H9 (cell line): ENCODE measurements at regions not wholly inside any gene's neighbourhood (a gene's known extent, or its start where the extent isn't known, plus 50 kb on each side); places are given as distances from the start of the nearest gene placed in this dataset.

Experiments
- DNase-seq: peaks from one replicate; pipeline ENCODE4 v3.0.0-alpha.2; 2017
- H2AFZ ChIP-seq: one replicate; pipeline ENCODE4 v1.6.1; 2013; ENCODE audit warnings: mild to moderate bottlenecking, low read length, control low read depth, moderate library complexity
- H2AK5ac ChIP-seq: 2 replicates; pipeline ENCODE4 v1.6.1; 2013; ENCODE audit warnings: low read length, control low read depth, mixed read lengths; ENCODE audit not compliant: insufficient read length
- H2BK120ac ChIP-seq: one replicate; pipeline ENCODE4 v1.6.1; 2013; ENCODE audit warnings: low read depth, mild to moderate bottlenecking, low read length, control low read depth, inconsistent platforms; ENCODE audit not compliant: poor library complexity, severe bottlenecking
- H2BK12ac ChIP-seq: 2 replicates; pipeline ENCODE4 v1.6.1; 2013; ENCODE audit warnings: low read length, control low read depth, mixed read lengths, low read depth; ENCODE audit not compliant: insufficient read length
- H2BK15ac ChIP-seq: 2 replicates; pipeline ENCODE4 v1.6.1; 2013; ENCODE audit warnings: low read depth, low read length, control low read depth
- H2BK20ac ChIP-seq: one replicate; pipeline ENCODE4 v1.6.1; 2013; ENCODE audit warnings: low read depth, mild to moderate bottlenecking, low read length, control low read depth, inconsistent platforms; ENCODE audit not compliant: poor library complexity, severe bottlenecking
- H2BK5ac ChIP-seq: 2 replicates; pipeline ENCODE4 v1.6.1; 2013; ENCODE audit warnings: low read length, control low read depth, mixed read lengths; ENCODE audit not compliant: insufficient read length
- H3K14ac ChIP-seq: 2 replicates; pipeline ENCODE4 v1.6.1; 2013; ENCODE audit warnings: low read length, control low read depth; ENCODE audit not compliant: insufficient read depth
- H3K18ac ChIP-seq: 2 replicates; pipeline ENCODE4 v1.6.1; 2013; ENCODE audit warnings: low read depth, mild to moderate bottlenecking, mixed read lengths, low read length, control low read depth; ENCODE audit not compliant: insufficient read length
- H3K23ac ChIP-seq: 2 replicates; pipeline ENCODE4 v1.6.1; 2013; ENCODE audit warnings: low read length, control low read depth, mixed read lengths, low read depth; ENCODE audit not compliant: insufficient read length
- H3K23me2 ChIP-seq: 2 replicates; pipeline ENCODE4 v1.6.1; 2013; ENCODE audit warnings: low read depth, mild to moderate bottlenecking, mixed read lengths, low read length, control low read depth; ENCODE audit not compliant: insufficient read length, poor library complexity, severe bottlenecking
- H3K27ac ChIP-seq: 2 replicates; pipeline ENCODE4 v1.5.1; 2013; ENCODE audit warnings: low read length, control low read depth, mixed read lengths, low read depth; ENCODE audit not compliant: insufficient read length
- H3K27me3 ChIP-seq: 2 replicates; pipeline ENCODE4 v1.6.1; 2013; ENCODE audit warnings: low read length, control low read depth, inconsistent platforms; ENCODE audit not compliant: insufficient read depth
- H3K4ac ChIP-seq: 2 replicates; pipeline ENCODE4 v1.6.1; 2013; ENCODE audit warnings: low read depth, mild to moderate bottlenecking, control low read depth, inconsistent platforms, low read length, moderate library complexity
- H3K4me1 ChIP-seq: 2 replicates; pipeline ENCODE4 v1.6.1; 2013; ENCODE audit warnings: low read length, control low read depth, inconsistent platforms; ENCODE audit not compliant: insufficient read depth
- H3K4me2 ChIP-seq: 2 replicates; pipeline ENCODE4 v1.6.1; 2013; ENCODE audit warnings: low read length, control low read depth, mixed read lengths; ENCODE audit not compliant: insufficient read length, insufficient read depth
- H3K56ac ChIP-seq: 2 replicates; pipeline ENCODE4 v1.6.1; 2013; ENCODE audit warnings: low read depth, mild to moderate bottlenecking, mixed read lengths, low read length, control low read depth; ENCODE audit not compliant: insufficient read length
- H3K79me1 ChIP-seq: 2 replicates; pipeline ENCODE4 v1.6.1; 2013; ENCODE audit warnings: low read depth, mild to moderate bottlenecking, moderate library complexity, low read length, control low read depth, inconsistent platforms; ENCODE audit not compliant: insufficient read depth, poor library complexity, severe bottlenecking
- H3K79me2 ChIP-seq: 2 replicates; pipeline ENCODE4 v1.6.1; 2013; ENCODE audit warnings: low read length, control low read depth, inconsistent platforms; ENCODE audit not compliant: insufficient read depth
- H3K9ac ChIP-seq: 2 replicates; pipeline ENCODE4 v1.6.1; 2013; ENCODE audit warnings: low read length, control low read depth, mixed read lengths; ENCODE audit not compliant: insufficient read length; ENCODE audit errors: extremely low read depth
- H3K9me3 ChIP-seq: one replicate; pipeline ENCODE4 v1.6.1; 2013; ENCODE audit warnings: low read depth, low read length, inconsistent platforms; ENCODE audit not compliant: control insufficient read depth
- H3T11ph ChIP-seq: one replicate; pipeline ENCODE4 v1.6.1; 2013; ENCODE audit warnings: mild to moderate bottlenecking, low read length, control low read depth, inconsistent platforms
- H4K20me1 ChIP-seq: one replicate; pipeline ENCODE4 v1.6.1; 2013; ENCODE audit not compliant: control insufficient read depth, insufficient read length, insufficient read depth
- H4K5ac ChIP-seq: 2 replicates; pipeline ENCODE4 v1.6.1; 2013; ENCODE audit warnings: low read depth, mild to moderate bottlenecking, mixed read lengths, low read length, control low read depth; ENCODE audit not compliant: insufficient read length
- H4K8ac ChIP-seq: replicated peaks from 2 replicates; pipeline ENCODE4 v1.6.1; 2013; ENCODE audit warnings: low read length, control low read depth, mixed read lengths, low read depth; ENCODE audit not compliant: insufficient read length
- H4K91ac ChIP-seq: 2 replicates; pipeline ENCODE4 v1.6.1; 2013; ENCODE audit warnings: low read depth, mild to moderate bottlenecking, moderate library complexity, mixed read lengths, low read length, control low read depth; ENCODE audit not compliant: insufficient read length
- H3K27ac Mint-ChIP-seq, 3 experiments: 2 replicates in 2 of 3; 3 replicates in 1 of 3; pipeline ENCODE4 v1.8.0; 2020 to 2021; ENCODE audit warnings: mixed read lengths in 3 of 3, mild to moderate bottlenecking in 1 of 3, moderate library complexity in 1 of 3
- H3K27me3 Mint-ChIP-seq: 2 replicates; pipeline ENCODE4 v1.8.0; 2021; ENCODE audit warnings: low read depth, mild to moderate bottlenecking, moderate library complexity, mixed read lengths
- H3K36me3 Mint-ChIP-seq, 3 experiments: 2 replicates in 2 of 3; 3 replicates in 1 of 3; pipeline ENCODE4 v1.8.0; 2020 to 2021; ENCODE audit warnings: low read depth in 3 of 3, mixed read lengths in 3 of 3; ENCODE audit not compliant: insufficient read depth in 1 of 3
- H3K4me1 Mint-ChIP-seq, 2 experiments: 2 replicates each; pipeline ENCODE4 v1.8.0; 2020; ENCODE audit warnings: mixed read lengths in 2 of 2
- H3K4me3 Mint-ChIP-seq, 2 experiments: 2 replicates in 1 of 2; 3 replicates in 1 of 2; pipeline ENCODE4 v1.8.0; 2020 to 2021; ENCODE audit warnings: mild to moderate bottlenecking in 2 of 2, mixed read lengths in 2 of 2, moderate library complexity in 1 of 2
- H3K9me3 Mint-ChIP-seq, 2 experiments: 2 replicates in 1 of 2; 3 replicates in 1 of 2; pipeline ENCODE4 v1.8.0; 2020; ENCODE audit warnings: mild to moderate bottlenecking in 2 of 2, mixed read lengths in 2 of 2, moderate library complexity in 1 of 2
- WGBS: extraction: QIAGEN DNeasy Blood & Tissue Kit; methylation state at CpG from one replicate; pipeline ENCODE4 v1.1.7; 2013; ENCODE audit warnings: missing lambda C conversion rate, low lambda C conversion rate, mixed read lengths; ENCODE audit not compliant: insufficient read length; ENCODE audit errors: extremely low coverage; 5-methylcytosine and 5-hydroxymethylcytosine counted together
- TF ChIP-seq, protein P1 (sequence below): fragments of 200-600 bp; sonication (generic); conservative IDR thresholded peaks from 3 replicates; pipeline ENCODE4 v1.8.0; 2021; ENCODE audit warnings: antibody characterized with exemption, mild to moderate bottlenecking

DNA sequence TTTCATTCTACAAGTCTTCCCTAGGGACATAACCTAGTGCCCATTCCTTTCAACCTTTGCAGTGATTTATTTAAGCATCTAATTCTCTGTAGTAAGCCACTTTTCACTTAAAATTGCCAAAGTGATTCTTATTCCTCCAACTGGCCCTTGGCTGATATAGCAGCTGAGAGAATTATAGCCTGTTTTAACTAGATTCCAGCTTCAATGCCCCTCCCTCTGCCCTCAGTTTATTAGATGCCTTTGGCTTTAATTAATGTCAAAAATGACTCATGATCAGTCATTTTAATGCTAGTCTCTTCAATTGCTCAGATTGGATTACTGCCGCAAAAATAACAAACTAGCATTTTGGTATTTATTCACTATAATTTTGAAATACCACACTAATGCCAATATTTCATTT lies 145.4 kb upstream of the KCTD3 start:
- H3K23ac ChIP-seq, result no peak overlapping the region
- H3K79me1 ChIP-seq, result no peaks in the 10 kb centered on the region
- H3K18ac ChIP-seq, result no peak overlapping the region
- H2BK20ac ChIP-seq, result no peak overlapping the region
- no peaks in the 10 kb centered on the region for H3K79me2 ChIP-seq
- H3K27me3 ChIP-seq, result no peaks in the 10 kb centered on the region
- no peak overlapping the region for H3K4me2 ChIP-seq
- H3K56ac ChIP-seq, result no peak overlapping the region
- H2BK15ac ChIP-seq, result no peak overlapping the region
- no CpG with 5 or more reads among the region's 1 CpG for WGBS
- no peak for DNase-seq
- no peak overlapping the region for H4K5ac ChIP-seq
- Mint-ChIP-seq H3K27me3 (no peaks in the 10 kb centered on the region), H3K36me3 (no peaks in the 10 kb centered on the region), H3K4me1 (peaks cover 0 to 3% of the 10 kb centered on the region in 2 experiments; a peak in 2 of 4 replicates), H3K4me3 (no peak overlapping the region), H3K9me3 (no peaks in the 10 kb centered on the region), H3K27ac (0 out of 7 replicates have a peak overlapping the region, but pooled peaks of 1 of the 3 experiments have one; percentile 4)
- H3K23me2 ChIP-seq, result no peaks in the 10 kb centered on the region
- TF ChIP-seq, protein P1, sequence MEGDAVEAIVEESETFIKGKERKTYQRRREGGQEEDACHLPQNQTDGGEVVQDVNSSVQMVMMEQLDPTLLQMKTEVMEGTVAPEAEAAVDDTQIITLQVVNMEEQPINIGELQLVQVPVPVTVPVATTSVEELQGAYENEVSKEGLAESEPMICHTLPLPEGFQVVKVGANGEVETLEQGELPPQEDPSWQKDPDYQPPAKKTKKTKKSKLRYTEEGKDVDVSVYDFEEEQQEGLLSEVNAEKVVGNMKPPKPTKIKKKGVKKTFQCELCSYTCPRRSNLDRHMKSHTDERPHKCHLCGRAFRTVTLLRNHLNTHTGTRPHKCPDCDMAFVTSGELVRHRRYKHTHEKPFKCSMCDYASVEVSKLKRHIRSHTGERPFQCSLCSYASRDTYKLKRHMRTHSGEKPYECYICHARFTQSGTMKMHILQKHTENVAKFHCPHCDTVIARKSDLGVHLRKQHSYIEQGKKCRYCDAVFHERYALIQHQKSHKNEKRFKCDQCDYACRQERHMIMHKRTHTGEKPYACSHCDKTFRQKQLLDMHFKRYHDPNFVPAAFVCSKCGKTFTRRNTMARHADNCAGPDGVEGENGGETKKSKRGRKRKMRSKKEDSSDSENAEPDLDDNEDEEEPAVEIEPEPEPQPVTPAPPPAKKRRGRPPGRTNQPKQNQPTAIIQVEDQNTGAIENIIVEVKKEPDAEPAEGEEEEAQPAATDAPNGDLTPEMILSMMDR, result no peak
- H2AK5ac ChIP-seq, result no peak overlapping the region
- no peak overlapping the region for H2BK120ac ChIP-seq
- H3K14ac ChIP-seq, result no peak overlapping the region
- no peak overlapping the region for H2AFZ ChIP-seq
- no peak overlapping the region for H4K8ac ChIP-seq
- H3T11ph ChIP-seq, result no peak overlapping the region
- H4K20me1 ChIP-seq, result no peaks in the 10 kb centered on the region
- H2BK5ac ChIP-seq, result no peak overlapping the region
- no peak overlapping the region for H2BK12ac ChIP-seq
- no peak overlapping the region for H3K27ac ChIP-seq
- no peak overlapping the region for H4K91ac ChIP-seq
- peaks cover 3% of the 10 kb centered on the region; the same call in 1 of the 2 replicates for H3K4me1 ChIP-seq
- H3K9ac ChIP-seq, result no peak overlapping the region
- no peaks in the 10 kb centered on the region for H3K9me3 ChIP-seq
- no peak overlapping the region for H3K4ac ChIP-seq
